HEK293 (cell line): ENCODE measurements at regions not wholly inside any gene's neighbourhood (a gene's known extent, or its start where the extent isn't known, plus 50 kb on each side); places are given as distances from the start of the nearest gene placed in this dataset.

Experiments
- GLIS2 ChIP-seq: fragments of 450-650 bp; formaldehyde crosslinking; IDR thresholded peaks from 2 replicates; pipeline ENCODE4 v1.5.1; 2016; ENCODE audit warnings: missing biosample characterization, missing genetic modification characterization
- KLF10 ChIP-seq: fragments of 450-650 bp; IDR thresholded peaks from 2 replicates; pipeline ENCODE4 v1.5.1; 2018; ENCODE audit warnings: missing biosample characterization, mild to moderate bottlenecking, missing genetic modification characterization
- MEIS1 ChIP-seq: sonication (generic); formaldehyde crosslinking; IDR thresholded peaks from 2 replicates; pipeline ENCODE4 v1.8.1; 2022; ENCODE audit warnings: missing genetic modification reagents, mild to moderate bottlenecking, borderline replicate concordance
- SP2 ChIP-seq: fragments of 450-650 bp; formaldehyde crosslinking; IDR thresholded peaks from 2 replicates; pipeline ENCODE4 v1.5.1; 2016; ENCODE audit warnings: missing biosample characterization, missing genetic modification characterization
- ZFP3 ChIP-seq: fragments of 450-650 bp; formaldehyde crosslinking; IDR thresholded peaks from 2 replicates; pipeline ENCODE4 v1.5.1; 2016; ENCODE audit warnings: low read depth, missing biosample characterization, missing genetic modification characterization
- ZNF274 ChIP-seq, 2 experiments: fragments of 200-500 bp in 1 of 2; fragments of 450-650 bp in 1 of 2; sonication (Bioruptor generic) in 1 of 2; formaldehyde crosslinking in 1 of 2; IDR thresholded peaks; 2 replicates each; pipeline versions ENCODE4 v1.5.1 to v1.6.1; 2014 to 2016; ENCODE audit warnings: borderline replicate concordance in 1 of 2, inconsistent platforms in 1 of 2, low read length in 1 of 2, missing biosample characterization in 1 of 2, missing genetic modification characterization in 1 of 2
- ZNF561 ChIP-seq: fragments of 450-650 bp; IDR thresholded peaks from 2 replicates; pipeline ENCODE4 v1.5.1; 2018; ENCODE audit warnings: missing biosample characterization, missing genetic modification characterization, borderline replicate concordance
- ZNF791 ChIP-seq: fragments of 450-650 bp; formaldehyde crosslinking; IDR thresholded peaks from 2 replicates; pipeline ENCODE4 v1.5.1; 2016; ENCODE audit warnings: missing biosample characterization, missing genetic modification characterization
- TF ChIP-seq, protein P1 (sequence below): fragments of 450-650 bp; formaldehyde crosslinking; IDR thresholded peaks from 2 replicates; pipeline ENCODE4 v1.5.1; 2016; ENCODE audit warnings: missing biosample characterization, missing genetic modification characterization
- TF ChIP-seq, protein P2 (sequence below): sonication (generic); formaldehyde crosslinking; IDR thresholded peaks from 2 replicates; pipeline ENCODE4 v1.8.1; 2022; ENCODE audit warnings: mild to moderate bottlenecking, moderate library complexity, missing genetic modification reagents
- TF ChIP-seq, protein P3 (sequence below): fragments of 450-650 bp; formaldehyde crosslinking; IDR thresholded peaks from 2 replicates; pipeline ENCODE4 v1.5.1; 2016; ENCODE audit warnings: missing biosample characterization, missing genetic modification characterization
- TF ChIP-seq, protein P4 (sequence below): fragments of 450-650 bp; formaldehyde crosslinking; IDR thresholded peaks from 2 replicates; pipeline ENCODE4 v1.5.1; 2016; ENCODE audit warnings: missing biosample characterization, missing genetic modification characterization
- TF ChIP-seq, protein P5 (sequence below): fragments of 450-650 bp; formaldehyde crosslinking; IDR thresholded peaks from 2 replicates; pipeline ENCODE4 v1.5.1; 2016; ENCODE audit warnings: missing biosample characterization, missing genetic modification characterization

GRCh38 chr4:31065086-31065485, 344.9 kb downstream of the PCDH7 start:
- TF ChIP-seq, protein P1, sequence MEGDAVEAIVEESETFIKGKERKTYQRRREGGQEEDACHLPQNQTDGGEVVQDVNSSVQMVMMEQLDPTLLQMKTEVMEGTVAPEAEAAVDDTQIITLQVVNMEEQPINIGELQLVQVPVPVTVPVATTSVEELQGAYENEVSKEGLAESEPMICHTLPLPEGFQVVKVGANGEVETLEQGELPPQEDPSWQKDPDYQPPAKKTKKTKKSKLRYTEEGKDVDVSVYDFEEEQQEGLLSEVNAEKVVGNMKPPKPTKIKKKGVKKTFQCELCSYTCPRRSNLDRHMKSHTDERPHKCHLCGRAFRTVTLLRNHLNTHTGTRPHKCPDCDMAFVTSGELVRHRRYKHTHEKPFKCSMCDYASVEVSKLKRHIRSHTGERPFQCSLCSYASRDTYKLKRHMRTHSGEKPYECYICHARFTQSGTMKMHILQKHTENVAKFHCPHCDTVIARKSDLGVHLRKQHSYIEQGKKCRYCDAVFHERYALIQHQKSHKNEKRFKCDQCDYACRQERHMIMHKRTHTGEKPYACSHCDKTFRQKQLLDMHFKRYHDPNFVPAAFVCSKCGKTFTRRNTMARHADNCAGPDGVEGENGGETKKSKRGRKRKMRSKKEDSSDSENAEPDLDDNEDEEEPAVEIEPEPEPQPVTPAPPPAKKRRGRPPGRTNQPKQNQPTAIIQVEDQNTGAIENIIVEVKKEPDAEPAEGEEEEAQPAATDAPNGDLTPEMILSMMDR (tag by site-specific recombination) = no peak
- no peak for TF ChIP-seq MEIS1 (CRISPR knock-in tag)
- TF ChIP-seq ZNF791 = no peak
- TF ChIP-seq, protein P2, sequence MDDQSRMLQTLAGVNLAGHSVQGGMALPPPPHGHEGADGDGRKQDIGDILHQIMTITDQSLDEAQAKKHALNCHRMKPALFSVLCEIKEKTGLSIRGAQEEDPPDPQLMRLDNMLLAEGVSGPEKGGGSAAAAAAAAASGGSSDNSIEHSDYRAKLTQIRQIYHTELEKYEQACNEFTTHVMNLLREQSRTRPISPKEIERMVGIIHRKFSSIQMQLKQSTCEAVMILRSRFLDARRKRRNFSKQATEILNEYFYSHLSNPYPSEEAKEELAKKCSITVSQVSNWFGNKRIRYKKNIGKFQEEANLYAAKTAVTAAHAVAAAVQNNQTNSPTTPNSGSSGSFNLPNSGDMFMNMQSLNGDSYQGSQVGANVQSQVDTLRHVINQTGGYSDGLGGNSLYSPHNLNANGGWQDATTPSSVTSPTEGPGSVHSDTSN (CRISPR knock-in tag) = no peak
- no peak for TF ChIP-seq GLIS2 (tag by site-specific recombination)
- TF ChIP-seq, protein P3, sequence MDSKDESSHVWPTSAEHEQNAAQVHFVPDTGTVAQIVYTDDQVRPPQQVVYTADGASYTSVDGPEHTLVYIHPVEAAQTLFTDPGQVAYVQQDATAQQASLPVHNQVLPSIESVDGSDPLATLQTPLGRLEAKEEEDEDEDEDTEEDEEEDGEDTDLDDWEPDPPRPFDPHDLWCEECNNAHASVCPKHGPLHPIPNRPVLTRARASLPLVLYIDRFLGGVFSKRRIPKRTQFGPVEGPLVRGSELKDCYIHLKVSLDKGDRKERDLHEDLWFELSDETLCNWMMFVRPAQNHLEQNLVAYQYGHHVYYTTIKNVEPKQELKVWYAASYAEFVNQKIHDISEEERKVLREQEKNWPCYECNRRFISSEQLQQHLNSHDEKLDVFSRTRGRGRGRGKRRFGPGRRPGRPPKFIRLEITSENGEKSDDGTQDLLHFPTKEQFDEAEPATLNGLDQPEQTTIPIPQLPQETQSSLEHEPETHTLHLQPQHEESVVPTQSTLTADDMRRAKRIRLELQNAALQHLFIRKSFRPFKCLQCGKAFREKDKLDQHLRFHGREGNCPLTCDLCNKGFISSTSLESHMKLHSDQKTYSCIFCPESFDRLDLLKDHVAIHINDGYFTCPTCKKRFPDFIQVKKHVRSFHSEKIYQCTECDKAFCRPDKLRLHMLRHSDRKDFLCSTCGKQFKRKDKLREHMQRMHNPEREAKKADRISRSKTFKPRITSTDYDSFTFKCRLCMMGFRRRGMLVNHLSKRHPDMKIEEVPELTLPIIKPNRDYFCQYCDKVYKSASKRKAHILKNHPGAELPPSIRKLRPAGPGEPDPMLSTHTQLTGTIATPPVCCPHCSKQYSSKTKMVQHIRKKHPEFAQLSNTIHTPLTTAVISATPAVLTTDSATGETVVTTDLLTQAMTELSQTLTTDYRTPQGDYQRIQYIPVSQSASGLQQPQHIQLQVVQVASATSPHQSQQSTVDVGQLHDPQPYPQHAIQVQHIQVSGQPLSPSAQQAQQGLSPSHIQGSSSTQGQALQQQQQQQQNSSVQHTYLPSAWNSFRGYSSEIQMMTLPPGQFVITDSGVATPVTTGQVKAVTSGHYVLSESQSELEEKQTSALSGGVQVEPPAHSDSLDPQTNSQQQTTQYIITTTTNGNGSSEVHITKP = no peak
- TF ChIP-seq, protein P4, sequence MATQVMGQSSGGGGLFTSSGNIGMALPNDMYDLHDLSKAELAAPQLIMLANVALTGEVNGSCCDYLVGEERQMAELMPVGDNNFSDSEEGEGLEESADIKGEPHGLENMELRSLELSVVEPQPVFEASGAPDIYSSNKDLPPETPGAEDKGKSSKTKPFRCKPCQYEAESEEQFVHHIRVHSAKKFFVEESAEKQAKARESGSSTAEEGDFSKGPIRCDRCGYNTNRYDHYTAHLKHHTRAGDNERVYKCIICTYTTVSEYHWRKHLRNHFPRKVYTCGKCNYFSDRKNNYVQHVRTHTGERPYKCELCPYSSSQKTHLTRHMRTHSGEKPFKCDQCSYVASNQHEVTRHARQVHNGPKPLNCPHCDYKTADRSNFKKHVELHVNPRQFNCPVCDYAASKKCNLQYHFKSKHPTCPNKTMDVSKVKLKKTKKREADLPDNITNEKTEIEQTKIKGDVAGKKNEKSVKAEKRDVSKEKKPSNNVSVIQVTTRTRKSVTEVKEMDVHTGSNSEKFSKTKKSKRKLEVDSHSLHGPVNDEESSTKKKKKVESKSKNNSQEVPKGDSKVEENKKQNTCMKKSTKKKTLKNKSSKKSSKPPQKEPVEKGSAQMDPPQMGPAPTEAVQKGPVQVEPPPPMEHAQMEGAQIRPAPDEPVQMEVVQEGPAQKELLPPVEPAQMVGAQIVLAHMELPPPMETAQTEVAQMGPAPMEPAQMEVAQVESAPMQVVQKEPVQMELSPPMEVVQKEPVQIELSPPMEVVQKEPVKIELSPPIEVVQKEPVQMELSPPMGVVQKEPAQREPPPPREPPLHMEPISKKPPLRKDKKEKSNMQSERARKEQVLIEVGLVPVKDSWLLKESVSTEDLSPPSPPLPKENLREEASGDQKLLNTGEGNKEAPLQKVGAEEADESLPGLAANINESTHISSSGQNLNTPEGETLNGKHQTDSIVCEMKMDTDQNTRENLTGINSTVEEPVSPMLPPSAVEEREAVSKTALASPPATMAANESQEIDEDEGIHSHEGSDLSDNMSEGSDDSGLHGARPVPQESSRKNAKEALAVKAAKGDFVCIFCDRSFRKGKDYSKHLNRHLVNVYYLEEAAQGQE (tag by site-specific recombination) = no peak
- TF ChIP-seq KLF10 = no peak
- no peak for TF ChIP-seq ZNF561 (tag by site-specific recombination)
- TF ChIP-seq, protein P5, sequence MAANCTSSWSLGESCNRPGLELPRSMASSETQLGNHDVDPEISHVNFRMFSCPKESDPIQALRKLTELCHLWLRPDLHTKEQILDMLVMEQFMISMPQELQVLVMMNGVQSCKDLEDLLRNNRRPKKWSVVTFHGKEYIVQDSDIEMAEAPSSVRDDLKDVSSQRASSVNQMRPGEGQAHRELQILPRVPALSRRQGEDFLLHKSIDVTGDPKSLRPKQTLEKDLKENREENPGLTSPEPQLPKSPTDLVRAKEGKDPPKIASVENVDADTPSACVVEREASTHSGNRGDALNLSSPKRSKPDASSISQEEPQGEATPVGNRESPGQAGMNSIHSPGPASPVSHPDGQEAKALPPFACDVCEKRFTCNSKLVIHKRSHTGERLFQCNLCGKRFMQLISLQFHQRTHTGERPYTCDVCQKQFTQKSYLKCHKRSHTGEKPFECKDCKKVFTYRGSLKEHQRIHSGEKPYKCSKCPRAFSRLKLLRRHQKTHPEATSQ (tag by site-specific recombination) = no peak
- TF ChIP-seq ZNF274 (IDR thresholded peaks at IDR 0.05; ENCODE audit: low read length) = no peak
- no peak for TF ChIP-seq ZNF274 (tag by site-specific recombination; IDR thresholded peaks at IDR 0.05; ENCODE audit: borderline replicate concordance)
- TF ChIP-seq SP2 = no peak
- TF ChIP-seq ZFP3 (tag by site-specific recombination) = no peak
